ENCODE measurements at regions not wholly inside any gene's neighbourhood (a gene's known extent, or its start where the extent isn't known, plus 50 kb on each side); places are given as distances from the start of the nearest gene placed in this dataset.

DNA sequence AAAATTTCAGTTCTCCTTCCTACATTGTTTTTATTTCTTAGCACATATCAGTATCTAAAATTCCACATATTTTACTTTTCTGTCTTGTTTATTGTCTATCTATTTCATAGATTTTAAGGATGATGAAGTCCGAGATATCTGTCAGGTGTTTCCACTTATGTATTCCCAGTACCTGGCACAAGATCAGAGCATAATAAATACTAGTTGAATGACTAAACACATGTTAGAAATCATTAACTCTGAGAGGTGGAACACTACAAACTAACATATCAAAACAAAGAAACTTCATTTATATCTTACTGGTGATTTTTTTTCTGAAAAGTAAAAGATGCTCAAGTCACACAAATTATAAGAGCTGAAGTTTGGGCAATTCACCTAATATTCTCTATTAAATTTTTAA, 1208.3 kb downstream of the PCDH9 start:
- no peaks in the 10 kb centered on the region for H3K4me1 ChIP-seq (ENCODE audit: control extremely low read depth in 1 of 4, control insufficient read depth in 4 of 4, insufficient read depth in 4 of 4, low read length in 3 of 4)
- WGBS (ENCODE audit: insufficient coverage) = no CpG with 5 or more reads among the region's 1 CpG
- CTCF ChIA-PET = no interaction called here
- no peak overlapping the region for H3K4me3 ChIP-seq (ENCODE audit: control insufficient read depth in 1 of 7, extremely low read depth in 1 of 7, insufficient read depth in 4 of 7, low read depth in 2 of 7, low read length in 6 of 7)
- no peaks in the 10 kb centered on the region for H3K36me3 ChIP-seq (ENCODE audit: control insufficient read depth in 4 of 4, insufficient read depth in 4 of 4, low read length in 3 of 4)
- H3K27me3 ChIP-seq (replicated peaks in 2 of 5; ENCODE audit: control insufficient read depth in 4 of 5, insufficient read depth in 5 of 5, low read length in 4 of 5) = no peaks in the 10 kb centered on the region
- POLR2A ChIA-PET = no interaction called here
- H3K27ac ChIP-seq (ENCODE audit: insufficient read depth in 1 of 2, low read depth in 1 of 2, low read length in 2 of 2, poor library complexity in 1 of 2, severe bottlenecking in 2 of 2) = no peak overlapping the region
- DNase-seq = no peak
- peaks cover 0 to 1% (median 0%) of the 10 kb centered on the region in 5 experiments for H3K9me3 ChIP-seq (ENCODE audit: control extremely low read depth in 1 of 5, control insufficient read depth in 4 of 5, insufficient read depth in 2 of 5, low read depth in 1 of 5, low read length in 4 of 5)

GRCh38 chr13:66014771-66015170, 1215.4 kb downstream of the PCDH9 start:
- H3K27me3 ChIP-seq (replicated peaks in 2 of 5; ENCODE audit: control insufficient read depth in 4 of 5, insufficient read depth in 5 of 5, low read length in 4 of 5) = no peaks in the 10 kb centered on the region
- no peak overlapping the region for H3K27ac ChIP-seq (ENCODE audit: insufficient read depth in 1 of 2, low read depth in 1 of 2, low read length in 2 of 2, poor library complexity in 1 of 2, severe bottlenecking in 2 of 2)
- H3K36me3 ChIP-seq (ENCODE audit: control insufficient read depth in 4 of 4, insufficient read depth in 4 of 4, low read length in 3 of 4) = no peaks in the 10 kb centered on the region
- DNase-seq = no peak
- ChIA-PET POLR2A (no interaction called here), CTCF (no interaction called here)
- WGBS (ENCODE audit: insufficient coverage) = no CpG with 5 or more reads among the region's 1 CpG
- peaks cover 0 to 2% (median 2%) of the 10 kb centered on the region in 5 experiments for H3K9me3 ChIP-seq (ENCODE audit: control extremely low read depth in 1 of 5, control insufficient read depth in 4 of 5, insufficient read depth in 2 of 5, low read depth in 1 of 5, low read length in 4 of 5)
- no peak overlapping the region for H3K4me3 ChIP-seq (ENCODE audit: control insufficient read depth in 1 of 7, extremely low read depth in 1 of 7, insufficient read depth in 4 of 7, low read depth in 2 of 7, low read length in 6 of 7)
- no peaks in the 10 kb centered on the region for H3K4me1 ChIP-seq (ENCODE audit: control extremely low read depth in 1 of 4, control insufficient read depth in 4 of 4, insufficient read depth in 4 of 4, low read length in 3 of 4)

- no peak for DNase-seq
- Histone ChIP-seq H3K9me3 (ENCODE audit: control extremely low read depth in 1 of 5, control insufficient read depth in 4 of 5, insufficient read depth in 2 of 5, low read depth in 1 of 5, low read length in 4 of 5) (peaks cover 0 to 7% (median 2%) of the 10 kb centered on the region in 5 experiments), H3K36me3 (ENCODE audit: control insufficient read depth in 4 of 4, insufficient read depth in 4 of 4, low read length in 3 of 4) (no peaks in the 10 kb centered on the region), H3K4me3 (ENCODE audit: control insufficient read depth in 1 of 7, extremely low read depth in 1 of 7, insufficient read depth in 4 of 7, low read depth in 2 of 7, low read length in 6 of 7) (no peak overlapping the region), H3K4me1 (ENCODE audit: control extremely low read depth in 1 of 4, control insufficient read depth in 4 of 4, insufficient read depth in 4 of 4, low read length in 3 of 4) (no peaks in the 10 kb centered on the region), H3K27ac (ENCODE audit: insufficient read depth in 1 of 2, low read depth in 1 of 2, low read length in 2 of 2, poor library complexity in 1 of 2, severe bottlenecking in 2 of 2) (no peak overlapping the region), H3K27me3 (replicated peaks in 2 of 5; ENCODE audit: control insufficient read depth in 4 of 5, insufficient read depth in 5 of 5, low read length in 4 of 5) (no peaks in the 10 kb centered on the region)
- ChIA-PET POLR2A (no interaction called here), CTCF (no interaction called here)
- WGBS (ENCODE audit: insufficient coverage) = 96% methylated on average over 29 of the region's 30 CpGs
Observed at GRCh38 chr13:66009241-66009640, 1220.9 kb downstream of the PCDH9 start.

GRCh38 chr13:66003558-66003957, 1226.6 kb downstream of the PCDH9 start:
- no peak for DNase-seq
- Histone ChIP-seq H3K9me3 (ENCODE audit: control extremely low read depth in 1 of 5, control insufficient read depth in 4 of 5, insufficient read depth in 2 of 5, low read depth in 1 of 5, low read length in 4 of 5) (peaks cover 0 to 5% (median 0%) of the 10 kb centered on the region in 5 experiments), H3K36me3 (ENCODE audit: control insufficient read depth in 4 of 4, insufficient read depth in 4 of 4, low read length in 3 of 4) (no peaks in the 10 kb centered on the region), H3K4me1 (ENCODE audit: control extremely low read depth in 1 of 4, control insufficient read depth in 4 of 4, insufficient read depth in 4 of 4, low read length in 3 of 4) (no peaks in the 10 kb centered on the region), H3K27me3 (replicated peaks in 2 of 5; ENCODE audit: control insufficient read depth in 4 of 5, insufficient read depth in 5 of 5, low read length in 4 of 5) (no peaks in the 10 kb centered on the region), H3K4me3 (ENCODE audit: control insufficient read depth in 1 of 7, extremely low read depth in 1 of 7, insufficient read depth in 4 of 7, low read depth in 2 of 7, low read length in 6 of 7) (no peak overlapping the region), H3K27ac (ENCODE audit: insufficient read depth in 1 of 2, low read depth in 1 of 2, low read length in 2 of 2, poor library complexity in 1 of 2, severe bottlenecking in 2 of 2) (no peak overlapping the region)
- CTCF ChIA-PET = no interaction called here
- WGBS (ENCODE audit: insufficient coverage) = no CpG with 5 or more reads among the region's 1 CpG
- POLR2A ChIA-PET = no interaction called here

GRCh38 chr13:66001140-66001539, 1229.0 kb downstream of the PCDH9 start:
- Histone ChIP-seq H3K36me3 (ENCODE audit: control insufficient read depth in 4 of 4, insufficient read depth in 4 of 4, low read length in 3 of 4) (no peaks in the 10 kb centered on the region), H3K9me3 (ENCODE audit: control extremely low read depth in 1 of 5, control insufficient read depth in 4 of 5, insufficient read depth in 2 of 5, low read depth in 1 of 5, low read length in 4 of 5) (peaks cover 0 to 5% (median 0%) of the 10 kb centered on the region in 5 experiments), H3K4me1 (ENCODE audit: control extremely low read depth in 1 of 4, control insufficient read depth in 4 of 4, insufficient read depth in 4 of 4, low read length in 3 of 4) (no peaks in the 10 kb centered on the region), H3K4me3 (ENCODE audit: control insufficient read depth in 1 of 7, extremely low read depth in 1 of 7, insufficient read depth in 4 of 7, low read depth in 2 of 7, low read length in 6 of 7) (no peak overlapping the region), H3K27ac (ENCODE audit: insufficient read depth in 1 of 2, low read depth in 1 of 2, low read length in 2 of 2, poor library complexity in 1 of 2, severe bottlenecking in 2 of 2) (no peak overlapping the region), H3K27me3 (replicated peaks in 2 of 5; ENCODE audit: control insufficient read depth in 4 of 5, insufficient read depth in 5 of 5, low read length in 4 of 5) (no peaks in the 10 kb centered on the region)
- no peak for DNase-seq
- ChIA-PET CTCF (no interaction called here), POLR2A (no interaction called here)
- WGBS (ENCODE audit: insufficient coverage) = no CpG with 5 or more reads among the region's 1 CpG

- ChIA-PET CTCF (no interaction called here), POLR2A (no interaction called here)
- DNase-seq = no peak
Observed at GRCh38 chr13:65999411-65999810, 1230.7 kb downstream of the PCDH9 start.

DNA sequence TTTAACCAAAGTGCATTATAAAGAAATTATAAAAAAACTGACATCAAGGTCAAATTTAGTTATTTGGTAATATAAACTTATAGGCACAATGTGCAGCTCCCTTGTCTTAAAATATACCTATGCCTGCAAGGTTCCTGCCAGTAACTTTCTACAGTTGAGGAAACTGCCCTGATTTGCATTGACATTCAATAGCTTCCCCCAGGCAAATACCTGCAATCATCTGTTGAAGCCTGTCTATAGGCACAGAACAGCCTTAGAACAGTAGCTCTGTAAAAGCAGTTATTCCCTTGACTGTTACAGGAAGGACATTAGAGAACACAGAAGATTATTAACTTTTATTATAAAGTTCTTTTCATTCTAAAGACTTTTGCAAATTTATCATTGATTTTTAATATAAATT, 1239.5 kb downstream of the PCDH9 start:
- POLR2A ChIA-PET = no interaction called here
- CTCF ChIA-PET = no interaction called here
- DNase-seq = no peak

More at GRCh38 chr13:65999411-65999810, 1230.7 kb downstream of the PCDH9 start:
- H3K27ac ChIP-seq (ENCODE audit: insufficient read depth in 1 of 2, low read depth in 1 of 2, low read length in 2 of 2, poor library complexity in 1 of 2, severe bottlenecking in 2 of 2) = no peak overlapping the region
- H3K4me1 ChIP-seq (ENCODE audit: control extremely low read depth in 1 of 4, control insufficient read depth in 4 of 4, insufficient read depth in 4 of 4, low read length in 3 of 4) = no peaks in the 10 kb centered on the region
- no peak overlapping the region for H3K4me3 ChIP-seq (ENCODE audit: control insufficient read depth in 1 of 7, extremely low read depth in 1 of 7, insufficient read depth in 4 of 7, low read depth in 2 of 7, low read length in 6 of 7)
- no CpG with 5 or more reads among the region's 1 CpG for WGBS (ENCODE audit: insufficient coverage)
- H3K27me3 ChIP-seq (replicated peaks in 2 of 5; ENCODE audit: control insufficient read depth in 4 of 5, insufficient read depth in 5 of 5, low read length in 4 of 5) = no peaks in the 10 kb centered on the region
- no peaks in the 10 kb centered on the region for H3K36me3 ChIP-seq (ENCODE audit: control insufficient read depth in 4 of 4, insufficient read depth in 4 of 4, low read length in 3 of 4)
- peaks cover 0 to 5% (median 0%) of the 10 kb centered on the region in 5 experiments for H3K9me3 ChIP-seq (ENCODE audit: control extremely low read depth in 1 of 5, control insufficient read depth in 4 of 5, insufficient read depth in 2 of 5, low read depth in 1 of 5, low read length in 4 of 5)

More for the DNA sequence above, 1239.5 kb downstream of the PCDH9 start:
- Histone ChIP-seq H3K36me3 (ENCODE audit: control insufficient read depth in 4 of 4, insufficient read depth in 4 of 4, low read length in 3 of 4) (no peaks in the 10 kb centered on the region), H3K9me3 (ENCODE audit: control extremely low read depth in 1 of 5, control insufficient read depth in 4 of 5, insufficient read depth in 2 of 5, low read depth in 1 of 5, low read length in 4 of 5) (no peaks in the 10 kb centered on the region), H3K27me3 (replicated peaks in 2 of 5; ENCODE audit: control insufficient read depth in 4 of 5, insufficient read depth in 5 of 5, low read length in 4 of 5) (no peaks in the 10 kb centered on the region), H3K4me3 (ENCODE audit: control insufficient read depth in 1 of 7, extremely low read depth in 1 of 7, insufficient read depth in 4 of 7, low read depth in 2 of 7, low read length in 6 of 7) (no peak overlapping the region), H3K4me1 (ENCODE audit: control extremely low read depth in 1 of 4, control insufficient read depth in 4 of 4, insufficient read depth in 4 of 4, low read length in 3 of 4) (no peaks in the 10 kb centered on the region), H3K27ac (ENCODE audit: insufficient read depth in 1 of 2, low read depth in 1 of 2, low read length in 2 of 2, poor library complexity in 1 of 2, severe bottlenecking in 2 of 2) (no peak overlapping the region)
